ENCODE measurements at regions not wholly inside any gene's neighbourhood (a gene's known extent, or its start where the extent isn't known, plus 50 kb on each side); places are given as distances from the start of the nearest gene placed in this dataset.

GRCh38 chr13:88745011-88745410 is 1073.8 kb downstream of the SLITRK5 start:
- CTCF ChIA-PET = no interaction called here

GRCh38 chr13:88752041-88752440 is 1080.9 kb downstream of the SLITRK5 start:
- ChIA-PET CTCF (no interaction called here), POLR2A (no interaction called here)
- TF ChIP-seq TCF7L2 (IDR thresholded peaks at IDR 0.05; ENCODE audit: borderline replicate concordance, low read depth, low read length) = 0 out of 2 replicates have a peak, but pooled peaks have one; percentile 32
- TF ChIP-seq, protein P1, sequence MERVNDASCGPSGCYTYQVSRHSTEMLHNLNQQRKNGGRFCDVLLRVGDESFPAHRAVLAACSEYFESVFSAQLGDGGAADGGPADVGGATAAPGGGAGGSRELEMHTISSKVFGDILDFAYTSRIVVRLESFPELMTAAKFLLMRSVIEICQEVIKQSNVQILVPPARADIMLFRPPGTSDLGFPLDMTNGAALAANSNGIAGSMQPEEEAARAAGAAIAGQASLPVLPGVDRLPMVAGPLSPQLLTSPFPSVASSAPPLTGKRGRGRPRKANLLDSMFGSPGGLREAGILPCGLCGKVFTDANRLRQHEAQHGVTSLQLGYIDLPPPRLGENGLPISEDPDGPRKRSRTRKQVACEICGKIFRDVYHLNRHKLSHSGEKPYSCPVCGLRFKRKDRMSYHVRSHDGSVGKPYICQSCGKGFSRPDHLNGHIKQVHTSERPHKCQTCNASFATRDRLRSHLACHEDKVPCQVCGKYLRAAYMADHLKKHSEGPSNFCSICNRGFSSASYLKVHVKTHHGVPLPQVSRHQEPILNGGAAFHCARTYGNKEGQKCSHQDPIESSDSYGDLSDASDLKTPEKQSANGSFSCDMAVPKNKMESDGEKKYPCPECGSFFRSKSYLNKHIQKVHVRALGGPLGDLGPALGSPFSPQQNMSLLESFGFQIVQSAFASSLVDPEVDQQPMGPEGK (tag by site-specific recombination; IDR thresholded peaks at IDR 0.05) = no peak
- Histone ChIP-seq H3K9me3 (ENCODE audit: control insufficient read depth, insufficient read depth, low read depth, low read length) (no peaks in the 10 kb centered on the region), H3K4me1 (ENCODE audit: control insufficient read depth, insufficient read depth, low read length) (no peaks in the 10 kb centered on the region), H3K36me3 (ENCODE audit: control insufficient read depth in 2 of 2, insufficient read depth in 1 of 2, low read length in 2 of 2) (no peaks in the 10 kb centered on the region), H3K27ac (ENCODE audit: extremely low read depth, low read depth, low read length) (no peak overlapping the region), H3K4me3 (ENCODE audit: low read depth, low read length) (no peak overlapping the region)

More at GRCh38 chr13:88745011-88745410, 1073.8 kb downstream of the SLITRK5 start:
- no peak overlapping the region for H3K27ac ChIP-seq (ENCODE audit: extremely low read depth, low read depth, low read length)
- no peaks in the 10 kb centered on the region for H3K36me3 ChIP-seq (ENCODE audit: control insufficient read depth in 2 of 2, insufficient read depth in 1 of 2, low read length in 2 of 2)
- POLR2A ChIA-PET = no interaction called here
- TF ChIP-seq ZBTB8A (tag by site-specific recombination; IDR thresholded peaks at IDR 0.05) = no peak
- TF ChIP-seq ZNF404 (tag by site-specific recombination; IDR thresholded peaks at IDR 0.05) = no peak
- no peak for TF ChIP-seq ZSCAN23 (tag by site-specific recombination; IDR thresholded peaks at IDR 0.05)
- no peak for TF ChIP-seq ZNF776 (tag by site-specific recombination; IDR thresholded peaks at IDR 0.05; ENCODE audit: borderline replicate concordance)
- no peak for TF ChIP-seq ZNF133 (tag by site-specific recombination; IDR thresholded peaks at IDR 0.05)
- no peak for TF ChIP-seq ZNF623 (tag by site-specific recombination; IDR thresholded peaks at IDR 0.05)
- TF ChIP-seq, protein P1 (tag by site-specific recombination; IDR thresholded peaks at IDR 0.05) = no peak
- TF ChIP-seq ZNF391 (tag by site-specific recombination; IDR thresholded peaks at IDR 0.05; ENCODE audit: borderline replicate concordance, low read depth) = no peak
- no peak for TF ChIP-seq ZNF501 (tag by site-specific recombination; IDR thresholded peaks at IDR 0.05)
- no peak for TF ChIP-seq ZNF426 (tag by site-specific recombination; IDR thresholded peaks at IDR 0.05)
- TF ChIP-seq ZNF518A (tag by site-specific recombination; conservative IDR thresholded peaks at IDR 0.05; ENCODE audit: low read depth) = no peak
- TF ChIP-seq, protein P2, sequence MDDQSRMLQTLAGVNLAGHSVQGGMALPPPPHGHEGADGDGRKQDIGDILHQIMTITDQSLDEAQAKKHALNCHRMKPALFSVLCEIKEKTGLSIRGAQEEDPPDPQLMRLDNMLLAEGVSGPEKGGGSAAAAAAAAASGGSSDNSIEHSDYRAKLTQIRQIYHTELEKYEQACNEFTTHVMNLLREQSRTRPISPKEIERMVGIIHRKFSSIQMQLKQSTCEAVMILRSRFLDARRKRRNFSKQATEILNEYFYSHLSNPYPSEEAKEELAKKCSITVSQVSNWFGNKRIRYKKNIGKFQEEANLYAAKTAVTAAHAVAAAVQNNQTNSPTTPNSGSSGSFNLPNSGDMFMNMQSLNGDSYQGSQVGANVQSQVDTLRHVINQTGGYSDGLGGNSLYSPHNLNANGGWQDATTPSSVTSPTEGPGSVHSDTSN (CRISPR knock-in tag; IDR thresholded peaks at IDR 0.05) = no peak
- TF ChIP-seq ZNF138 (tag by site-specific recombination; IDR thresholded peaks at IDR 0.05; ENCODE audit: borderline replicate concordance) = no peak
- no peak for TF ChIP-seq ZBTB21 (tag by site-specific recombination; IDR thresholded peaks at IDR 0.05)
- H3K9me3 ChIP-seq (ENCODE audit: control insufficient read depth, insufficient read depth, low read depth, low read length) = no peaks in the 10 kb centered on the region
- no peak overlapping the region for H3K4me3 ChIP-seq (ENCODE audit: low read depth, low read length)
- no peaks in the 10 kb centered on the region for H3K4me1 ChIP-seq (ENCODE audit: control insufficient read depth, insufficient read depth, low read length)

All from HEK293 (cell line).